CD4-positive, CD25-positive, alpha-beta regulatory T cell (primary cell): ENCODE measurements at regions not wholly inside any gene's neighbourhood (a gene's known extent, or its start where the extent isn't known, plus 50 kb on each side); places are given as distances from the start of the nearest gene placed in this dataset.

ENCODE experiments used
- ATAC-seq, 2 donors: fragments of 150-1000 bp; cut with Tn5 transposase; one replicate each; pipeline ENCODE4 v1.10.0; 2021; ENCODE audit warnings: low read depth in 2 of 2, moderate number of reproducible peaks in 2 of 2, moderate library complexity in 1 of 2
- DNase-seq, 3 donors: peaks; one replicate each; pipeline versions ENCODE4 v3.0.0 to v3.0.0-alpha.2; 2012 to 2022; ENCODE audit warnings: mixed read lengths in 1 of 3
- H3K27ac ChIP-seq: one replicate; pipeline ENCODE4 v1.7.0; 2013; ENCODE audit warnings: mild to moderate bottlenecking, low read length; ENCODE audit not compliant: insufficient read depth, poor library complexity, severe bottlenecking
- H3K27me3 ChIP-seq: one replicate; pipeline ENCODE4 v1.7.0; 2013; ENCODE audit warnings: low read length; ENCODE audit not compliant: control insufficient read depth, insufficient read depth
- H3K36me3 ChIP-seq: one replicate; pipeline ENCODE4 v1.7.0; 2013; ENCODE audit warnings: mild to moderate bottlenecking, low read length, moderate library complexity; ENCODE audit not compliant: control insufficient read depth, insufficient read depth
- H3K4me1 ChIP-seq: 2 replicates; pipeline ENCODE4 v1.7.0; 2013; ENCODE audit warnings: mild to moderate bottlenecking, low read length; ENCODE audit not compliant: insufficient read depth, control insufficient read depth, poor library complexity, severe bottlenecking
- H3K4me3 ChIP-seq: one replicate; pipeline ENCODE4 v1.7.0; 2013; ENCODE audit warnings: low read depth, mild to moderate bottlenecking, low read length, moderate library complexity
- H3K9me3 ChIP-seq, 2 experiments: 1 replicate in 1 of 2; 2 replicates in 1 of 2; pipeline ENCODE4 v1.7.0; 2013; ENCODE audit warnings: low read length in 2 of 2, mild to moderate bottlenecking in 1 of 2, moderate library complexity in 1 of 2; ENCODE audit not compliant: control insufficient read depth in 2 of 2
- H3K27ac Mint-ChIP-seq, 3 donors: one replicate each; pipeline ENCODE4 v1.8.0; 2020 to 2022; ENCODE audit warnings: mild to moderate bottlenecking in 3 of 3, mixed read lengths in 3 of 3, moderate library complexity in 2 of 3
- H3K27me3 Mint-ChIP-seq: one replicate; pipeline ENCODE4 v1.8.0; 2022; ENCODE audit warnings: mild to moderate bottlenecking, mixed read lengths
- H3K36me3 Mint-ChIP-seq: one replicate; pipeline ENCODE4 v1.8.0; 2020; ENCODE audit warnings: mixed read lengths
- H3K4me1 Mint-ChIP-seq, 4 donors: one replicate each; pipeline ENCODE4 v1.8.0; 2020 to 2022; ENCODE audit warnings: mixed read lengths in 4 of 4, mild to moderate bottlenecking in 1 of 4
- H3K4me3 Mint-ChIP-seq, 4 donors: one replicate each; pipeline ENCODE4 v1.8.0; 2020 to 2022; ENCODE audit warnings: mild to moderate bottlenecking in 4 of 4, mixed read lengths in 4 of 4, moderate library complexity in 3 of 4
- H3K9me3 Mint-ChIP-seq, 7 donors: one replicate each; pipeline ENCODE4 v1.8.0; 2020 to 2022; ENCODE audit warnings: mixed read lengths in 7 of 7, mild to moderate bottlenecking in 3 of 7, moderate library complexity in 2 of 7

DNA sequence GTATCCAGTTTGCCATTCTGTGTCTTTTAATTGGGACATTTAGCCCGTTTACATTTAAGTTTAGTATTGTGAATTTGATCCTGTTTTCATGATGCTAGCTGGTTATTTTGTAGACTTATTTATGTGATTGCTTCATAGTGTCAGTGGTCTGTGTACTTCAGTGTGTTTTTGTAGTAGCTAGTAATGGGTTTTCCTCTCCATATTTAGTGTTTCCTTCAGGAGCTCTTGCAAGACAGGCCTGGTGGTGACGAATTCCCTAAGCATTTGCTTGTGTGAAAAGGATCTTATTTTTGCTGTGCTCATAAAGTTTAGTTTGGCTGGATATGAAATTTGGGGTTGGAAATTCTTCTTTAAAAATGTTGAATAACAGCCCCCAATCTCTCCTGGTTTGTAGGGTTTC, 69.2 kb upstream of the PDC start:
- peaks cover 8% of the 10 kb centered on the region for H3K27me3 Mint-ChIP-seq
- H3K36me3 ChIP-seq, result no peaks in the 10 kb centered on the region
- H3K9me3 ChIP-seq, result no peaks in the 10 kb centered on the region
- H3K4me1 ChIP-seq, result no peaks in the 10 kb centered on the region
- no peak overlapping the region for H3K4me3 ChIP-seq
- H3K4me3 Mint-ChIP-seq, result no peak overlapping the region
- H3K9me3 Mint-ChIP-seq, result peaks cover 0 to 13% (median 7%) of the 10 kb centered on the region in 7 donors
- no peak for ATAC-seq
- no peaks in the 10 kb centered on the region for H3K4me1 Mint-ChIP-seq
- H3K27ac ChIP-seq, result no peak overlapping the region
- H3K27me3 ChIP-seq, result no peaks in the 10 kb centered on the region
- no peaks in the 10 kb centered on the region for H3K36me3 Mint-ChIP-seq
- no peak overlapping the region for H3K27ac Mint-ChIP-seq
- no peak for DNase-seq

DNA sequence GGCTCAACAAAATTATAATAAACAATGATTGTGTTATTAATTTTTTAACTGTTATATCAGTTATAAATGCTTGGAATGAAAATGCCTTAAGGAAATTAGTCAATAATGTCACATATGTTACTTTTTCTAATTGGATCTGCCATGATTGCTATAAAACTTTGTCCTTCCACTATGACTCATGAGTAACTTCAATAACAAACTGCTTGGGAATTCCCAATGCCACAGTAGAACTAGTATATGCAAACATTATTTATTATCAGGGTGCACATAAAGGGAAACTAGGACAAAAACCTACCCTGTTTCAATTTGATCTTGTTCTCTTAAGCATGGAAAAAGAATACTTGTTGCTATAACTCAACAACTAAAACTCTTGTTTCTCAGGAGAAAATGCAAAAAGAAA, 59.1 kb upstream of the PDC start:
- DNase-seq (no peak), ATAC-seq (no peak)
- Mint-ChIP-seq H3K27me3 (no peaks in the 10 kb centered on the region), H3K27ac (no peak overlapping the region), H3K9me3 (peaks cover 0 to 17% (median 7%) of the 10 kb centered on the region in 7 donors), H3K36me3 (no peaks in the 10 kb centered on the region), H3K4me1 (peaks cover 0 to 6% (median 0%) of the 10 kb centered on the region in 4 donors), H3K4me3 (no peak overlapping the region)
- Histone ChIP-seq H3K4me3 (no peak overlapping the region), H3K27me3 (no peaks in the 10 kb centered on the region), H3K27ac (no peak overlapping the region), H3K9me3 (peaks cover 5 to 6% of the 10 kb centered on the region in 2 experiments), H3K4me1 (no peaks in the 10 kb centered on the region), H3K36me3 (no peaks in the 10 kb centered on the region)

DNA sequence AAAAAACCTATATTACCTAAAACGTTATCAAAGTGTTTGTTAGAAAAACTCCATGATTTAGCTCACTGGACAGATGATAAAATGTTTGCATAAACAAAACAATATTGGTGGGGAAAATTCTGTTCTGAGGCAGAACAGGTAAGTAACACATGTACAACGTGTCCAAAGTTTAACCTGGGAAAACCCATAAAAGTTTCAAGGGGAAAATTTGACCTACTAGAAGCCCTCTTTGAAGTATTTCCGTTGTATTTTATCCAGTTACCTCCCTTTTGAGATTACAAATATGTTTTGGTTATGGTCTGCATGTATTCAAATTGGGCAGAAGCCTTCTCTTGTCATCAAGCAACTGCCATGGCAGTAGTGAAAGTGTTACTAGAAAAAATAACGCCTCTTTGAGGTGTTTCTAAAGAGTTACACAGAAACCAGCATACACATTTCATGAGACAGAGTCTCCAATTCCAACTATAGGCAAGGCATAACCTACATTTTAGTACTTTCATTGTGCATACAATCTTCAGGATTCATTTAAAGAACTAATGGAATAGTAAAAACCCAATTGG, 58.0 kb upstream of the PDC start:
- Mint-ChIP-seq H3K4me3 (no peak overlapping the region), H3K27ac (no peak overlapping the region), H3K27me3 (no peaks in the 10 kb centered on the region), H3K36me3 (no peaks in the 10 kb centered on the region), H3K9me3 (peaks cover 0 to 14% (median 4%) of the 10 kb centered on the region in 7 donors), H3K4me1 (peaks cover 0 to 6% (median 0%) of the 10 kb centered on the region in 4 donors)
- DNase-seq (no peak), ATAC-seq (no peak)
- H3K9me3 ChIP-seq, result peaks cover 2 to 5% of the 10 kb centered on the region in 2 experiments
- H3K27ac ChIP-seq, result no peak overlapping the region
- no peaks in the 10 kb centered on the region for H3K27me3 ChIP-seq
- no peaks in the 10 kb centered on the region for H3K4me1 ChIP-seq
- no peaks in the 10 kb centered on the region for H3K36me3 ChIP-seq
- H3K4me3 ChIP-seq, result no peak overlapping the region

- no peaks in the 10 kb centered on the region for H3K27me3 Mint-ChIP-seq
- no peaks in the 10 kb centered on the region for H3K36me3 Mint-ChIP-seq
- Histone ChIP-seq H3K27me3 (no peaks in the 10 kb centered on the region), H3K9me3 (peaks cover 0 to under 1% of the 10 kb centered on the region in 2 experiments), H3K36me3 (no peaks in the 10 kb centered on the region), H3K4me3 (no peak overlapping the region), H3K27ac (no peak overlapping the region), H3K4me1 (no peaks in the 10 kb centered on the region)
- DNase-seq, result no peak
- no peak overlapping the region for H3K27ac Mint-ChIP-seq
- ATAC-seq, result no peak
- peaks cover 0 to 14% (median 4%) of the 10 kb centered on the region in 7 donors for H3K9me3 Mint-ChIP-seq
- H3K4me3 Mint-ChIP-seq, result no peak overlapping the region
- peaks cover 0 to 6% (median 0%) of the 10 kb centered on the region in 4 donors for H3K4me1 Mint-ChIP-seq
Measured at GRCh38 chr1:186518395-186518794, 57.5 kb upstream of the PDC start.

DNA sequence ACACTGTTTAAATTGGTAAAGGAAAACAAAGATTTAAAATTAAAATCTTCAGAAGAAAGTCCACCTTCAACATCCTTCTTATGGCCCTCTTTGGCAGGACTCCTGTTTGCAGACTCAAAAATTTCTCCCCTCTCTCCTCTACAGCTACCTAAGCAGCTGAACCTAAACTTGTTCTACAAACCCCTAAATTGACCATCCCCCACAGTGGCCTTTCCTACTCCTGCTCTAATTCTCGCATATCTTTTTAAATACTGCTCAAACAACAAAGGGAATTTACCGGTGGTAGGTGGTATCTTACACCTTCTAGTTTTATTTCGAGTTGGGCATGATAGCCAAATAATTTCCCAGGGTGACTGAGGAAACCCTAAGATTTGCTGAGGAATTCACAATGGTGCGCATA, 53.5 kb upstream of the PDC start:
- Mint-ChIP-seq H3K4me1 (peaks cover 0 to 6% (median 0%) of the 10 kb centered on the region in 4 donors), H3K4me3 (no peak overlapping the region), H3K36me3 (no peaks in the 10 kb centered on the region), H3K27me3 (no peaks in the 10 kb centered on the region), H3K27ac (no peak overlapping the region), H3K9me3 (peaks cover 0 to 10% (median 3%) of the 10 kb centered on the region in 7 donors)
- ATAC-seq (no peak), DNase-seq (no peak)
- no peaks in the 10 kb centered on the region for H3K9me3 ChIP-seq
- no peak overlapping the region for H3K4me3 ChIP-seq
- no peak overlapping the region for H3K27ac ChIP-seq
- H3K4me1 ChIP-seq, result no peaks in the 10 kb centered on the region
- H3K36me3 ChIP-seq, result no peaks in the 10 kb centered on the region
- no peaks in the 10 kb centered on the region for H3K27me3 ChIP-seq

DNA sequence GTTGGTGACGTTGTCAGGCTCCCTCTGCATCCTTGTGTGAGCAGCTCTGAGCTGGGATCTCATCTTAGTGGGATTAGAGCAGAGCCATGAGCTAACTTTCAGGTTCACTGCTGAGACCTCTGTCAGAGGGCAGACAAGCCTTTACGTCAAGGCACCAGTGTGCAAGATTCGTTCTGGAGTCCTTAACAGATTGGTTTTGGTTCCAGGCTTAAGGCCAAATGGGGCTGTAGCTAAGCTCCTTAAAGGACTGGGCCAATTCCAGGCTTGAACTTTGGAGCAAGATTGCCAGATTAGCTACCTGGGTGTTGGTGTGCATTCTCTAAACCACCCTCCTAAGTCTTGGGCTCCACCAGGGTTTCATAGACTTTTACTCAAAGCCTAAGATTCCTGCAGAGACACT, 52.6 kb upstream of the PDC start:
- Histone ChIP-seq H3K27ac (no peak overlapping the region), H3K4me1 (no peaks in the 10 kb centered on the region), H3K27me3 (no peaks in the 10 kb centered on the region), H3K36me3 (no peaks in the 10 kb centered on the region), H3K4me3 (no peak overlapping the region), H3K9me3 (no peaks in the 10 kb centered on the region)
- Mint-ChIP-seq H3K27me3 (no peaks in the 10 kb centered on the region), H3K9me3 (peaks cover 0 to 13% (median 4%) of the 10 kb centered on the region in 7 donors), H3K36me3 (no peaks in the 10 kb centered on the region), H3K4me3 (no peak overlapping the region), H3K4me1 (peaks cover 0 to 6% (median 0%) of the 10 kb centered on the region in 4 donors), H3K27ac (no peak overlapping the region)
- DNase-seq, result no peak
- no peak for ATAC-seq

DNA sequence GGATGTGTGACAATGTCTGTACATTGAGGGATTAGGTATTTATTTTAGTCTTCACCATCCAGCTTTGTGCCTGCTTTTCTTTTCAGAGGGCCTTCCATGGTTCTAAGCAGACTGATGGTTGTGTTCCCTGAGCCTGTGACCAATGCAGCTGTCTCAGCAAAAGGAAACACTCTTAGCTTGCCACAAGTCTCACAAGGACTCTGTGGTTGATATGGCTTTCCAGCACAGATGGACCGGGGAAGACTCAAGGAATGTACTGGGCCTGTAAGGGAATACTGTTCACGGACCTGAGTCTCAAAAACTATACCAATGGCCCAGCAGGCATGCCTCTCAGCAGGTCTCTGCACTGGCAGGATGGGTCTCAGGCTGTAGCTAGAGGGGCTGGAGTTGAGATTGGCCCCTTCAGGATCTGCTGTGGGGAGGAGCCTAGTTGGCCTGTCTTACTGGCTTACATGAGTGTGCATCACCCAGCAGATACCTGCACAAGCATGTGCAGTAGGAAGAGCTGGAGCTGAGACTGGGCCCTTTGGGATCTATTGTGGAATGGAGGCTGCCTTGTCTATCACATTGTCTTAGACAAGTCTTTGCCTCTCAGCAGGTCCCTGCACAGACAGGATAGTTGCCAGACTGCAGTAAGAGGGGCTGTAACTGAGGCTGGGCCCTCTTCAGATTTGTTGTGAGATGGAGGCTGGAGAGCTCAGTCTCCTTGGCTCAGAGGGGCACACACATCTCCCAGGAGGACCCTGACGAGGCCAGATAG, 52.0 kb upstream of the PDC start:
- no peak overlapping the region for H3K27ac Mint-ChIP-seq
- ATAC-seq (no peak), DNase-seq (no peak)
- H3K27ac ChIP-seq, result no peak overlapping the region
- no peaks in the 10 kb centered on the region for H3K36me3 Mint-ChIP-seq
- H3K4me3 Mint-ChIP-seq, result no peak overlapping the region
- no peaks in the 10 kb centered on the region for H3K9me3 ChIP-seq
- no peaks in the 10 kb centered on the region for H3K27me3 ChIP-seq
- peaks cover 0 to 6% (median 0%) of the 10 kb centered on the region in 4 donors for H3K4me1 Mint-ChIP-seq
- H3K4me3 ChIP-seq, result no peak overlapping the region
- H3K9me3 Mint-ChIP-seq, result peaks cover 0 to 17% (median 7%) of the 10 kb centered on the region in 7 donors
- H3K36me3 ChIP-seq, result no peaks in the 10 kb centered on the region
- no peaks in the 10 kb centered on the region for H3K4me1 ChIP-seq
- no peaks in the 10 kb centered on the region for H3K27me3 Mint-ChIP-seq
